Muscle layer of duodenum (tissue), 2 donors: ENCODE measurements at regions not wholly inside any gene's neighbourhood (a gene's known extent, or its start where the extent isn't known, plus 50 kb on each side); places are given as distances from the start of the nearest gene placed in this dataset.

ENCODE experiments used
- H3K27ac ChIP-seq: one replicate; pipeline ENCODE4 v1.7.0; 2013; ENCODE audit warnings: mild to moderate bottlenecking, low read length
- H3K27me3 ChIP-seq: one replicate; pipeline ENCODE4 v1.7.0; 2013; ENCODE audit warnings: low read depth, mild to moderate bottlenecking, control low read depth, low read length
- H3K36me3 ChIP-seq, 2 donors: one replicate each; pipeline ENCODE4 v1.7.0; 2013; ENCODE audit warnings: low read length in 2 of 2, control low read depth in 1 of 2, mild to moderate bottlenecking in 1 of 2; ENCODE audit not compliant: insufficient read depth in 2 of 2, control insufficient read depth in 1 of 2
- H3K4me1 ChIP-seq, 2 donors: one replicate each; pipeline ENCODE4 v1.7.0; 2013; ENCODE audit warnings: low read length in 2 of 2, mild to moderate bottlenecking in 2 of 2, control low read depth in 1 of 2, moderate library complexity in 1 of 2; ENCODE audit not compliant: insufficient read depth in 2 of 2, control insufficient read depth in 1 of 2
- H3K4me3 ChIP-seq, 2 donors: one replicate each; pipeline ENCODE4 v1.7.0; 2013; ENCODE audit warnings: low read length in 2 of 2, low read depth in 1 of 2, mild to moderate bottlenecking in 1 of 2
- H3K9me3 ChIP-seq, 2 donors: one replicate each; pipeline ENCODE4 v1.7.0; 2013; ENCODE audit warnings: low read length in 2 of 2, control low read depth in 1 of 2, mild to moderate bottlenecking in 1 of 2; ENCODE audit not compliant: control insufficient read depth in 1 of 2
- donor health status: healthy.

DNA sequence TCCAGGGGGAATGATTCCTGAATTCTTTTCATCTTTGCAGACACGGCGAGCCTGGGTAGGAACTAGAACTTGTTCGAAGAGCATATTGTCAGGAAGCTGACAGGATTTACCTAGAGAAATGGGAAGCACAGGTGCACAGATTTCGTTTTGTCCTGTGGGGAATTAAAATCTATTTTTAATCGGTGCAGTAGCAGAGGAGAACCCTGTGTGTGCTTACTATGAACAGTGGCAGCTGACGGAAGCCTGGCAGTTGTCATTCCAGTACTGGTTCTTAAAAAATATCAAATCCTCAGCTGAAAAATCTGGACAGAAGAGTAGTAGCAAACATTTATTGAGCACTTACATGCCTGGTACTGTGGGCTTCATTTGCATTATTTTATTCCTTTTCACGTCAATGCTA, 609.0 kb downstream of the QKI start:
- Histone ChIP-seq H3K4me3 (no peak overlapping the region), H3K27me3 (no peaks in the 10 kb centered on the region), H3K4me1 (no peaks in the 10 kb centered on the region), H3K27ac (no peak overlapping the region), H3K36me3 (no peaks in the 10 kb centered on the region), H3K9me3 (no peaks in the 10 kb centered on the region)

DNA sequence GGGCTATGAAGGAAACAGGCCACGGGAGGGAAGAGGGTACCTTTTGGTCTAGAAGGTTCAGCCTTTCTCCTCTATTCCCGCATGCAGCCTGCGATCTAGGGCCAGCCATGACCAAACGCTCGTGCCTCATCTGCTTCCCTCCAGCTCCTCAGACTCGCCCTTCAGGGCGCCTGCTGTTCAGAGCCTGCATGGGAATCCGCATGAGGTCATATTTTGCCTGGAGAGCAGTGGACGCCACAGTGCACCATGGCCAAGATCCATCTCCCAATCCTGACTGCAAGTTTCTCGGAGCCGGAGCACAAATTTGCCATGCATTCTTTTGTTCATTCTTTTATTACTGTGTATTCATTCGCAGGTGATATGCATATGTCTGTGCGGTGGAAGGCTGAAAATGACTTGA, 608.1 kb downstream of the QKI start:
- no peak overlapping the region for H3K4me3 ChIP-seq
- H3K27me3 ChIP-seq, result no peaks in the 10 kb centered on the region
- no peak overlapping the region for H3K27ac ChIP-seq
- H3K36me3 ChIP-seq, result no peaks in the 10 kb centered on the region
- no peaks in the 10 kb centered on the region for H3K9me3 ChIP-seq
- H3K4me1 ChIP-seq, result no peaks in the 10 kb centered on the region

DNA sequence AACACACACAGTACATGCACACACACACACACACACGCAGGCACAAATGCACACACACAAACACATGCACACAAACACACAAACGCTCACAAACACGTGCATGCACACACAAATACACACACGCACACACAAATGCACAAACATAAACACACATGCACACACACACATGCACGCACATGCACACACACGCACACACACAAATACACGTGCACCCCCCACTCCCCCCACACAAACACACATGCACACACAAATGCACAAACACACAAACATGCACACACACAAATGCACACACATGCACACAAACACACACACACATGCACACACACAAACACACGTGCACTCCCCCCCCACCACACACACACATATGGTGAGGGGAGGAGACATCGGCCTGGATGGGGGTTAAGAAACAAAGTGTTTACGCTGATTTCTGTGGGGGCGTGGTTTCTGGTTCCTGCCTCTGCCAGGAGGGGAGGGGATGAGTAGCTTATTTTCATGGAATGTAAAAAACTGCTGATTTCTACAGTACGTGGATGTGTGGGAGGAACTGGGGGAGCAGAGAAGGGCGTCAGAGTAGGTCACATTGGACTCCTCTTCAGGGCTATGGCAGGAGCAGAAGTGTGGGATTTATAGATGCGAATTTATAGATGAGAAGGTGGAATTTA, 607.2 kb downstream of the QKI start:
- Histone ChIP-seq H3K9me3 (no peaks in the 10 kb centered on the region), H3K4me1 (no peaks in the 10 kb centered on the region), H3K36me3 (no peaks in the 10 kb centered on the region), H3K4me3 (no peak overlapping the region), H3K27ac (no peak overlapping the region), H3K27me3 (no peaks in the 10 kb centered on the region)

DNA sequence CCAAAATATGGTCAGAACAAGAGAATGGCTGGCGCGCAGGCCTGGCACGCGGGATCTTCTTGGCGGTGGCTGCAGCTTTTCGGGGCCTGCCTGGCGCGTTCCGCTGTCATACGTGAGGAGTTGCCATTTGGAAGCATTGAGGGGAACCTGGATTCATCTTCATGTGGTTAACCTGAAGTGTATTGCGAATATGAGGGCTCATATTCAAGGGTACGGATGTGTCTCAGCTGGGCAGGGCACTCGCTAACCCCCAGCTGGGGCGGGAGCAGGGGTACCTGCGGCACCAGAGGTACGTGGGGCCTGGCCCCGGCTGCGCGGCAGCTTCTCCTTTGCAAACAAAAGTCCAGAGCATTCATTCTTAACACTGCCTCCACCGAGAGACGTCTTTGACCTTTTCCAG, 605.6 kb downstream of the QKI start:
- no peaks in the 10 kb centered on the region for H3K36me3 ChIP-seq
- H3K4me3 ChIP-seq, result no peak overlapping the region
- H3K27ac ChIP-seq, result no peak overlapping the region
- H3K27me3 ChIP-seq, result no peaks in the 10 kb centered on the region
- H3K4me1 ChIP-seq, result no peaks in the 10 kb centered on the region
- H3K9me3 ChIP-seq, result no peaks in the 10 kb centered on the region

- Histone ChIP-seq H3K27ac (no peak overlapping the region), H3K4me3 (no peak overlapping the region), H3K4me1 (no peaks in the 10 kb centered on the region), H3K9me3 (no peaks in the 10 kb centered on the region), H3K36me3 (no peaks in the 10 kb centered on the region), H3K27me3 (no peaks in the 10 kb centered on the region)
Observed at GRCh38 chr6:164018133-164018532, 603.6 kb downstream of the QKI start.

GRCh38 chr6:164016056-164016455, 601.5 kb downstream of the QKI start:
- no peaks in the 10 kb centered on the region for H3K9me3 ChIP-seq
- H3K27me3 ChIP-seq, result no peaks in the 10 kb centered on the region

GRCh38 chr6:164015088-164015484, 600.6 kb downstream of the QKI start:
- no peaks in the 10 kb centered on the region for H3K36me3 ChIP-seq
- H3K9me3 ChIP-seq, result no peaks in the 10 kb centered on the region
- no peaks in the 10 kb centered on the region for H3K4me1 ChIP-seq
- no peak overlapping the region for H3K4me3 ChIP-seq
- H3K27me3 ChIP-seq, result no peaks in the 10 kb centered on the region
- H3K27ac ChIP-seq, result no peak overlapping the region

More at GRCh38 chr6:164016056-164016455, 601.5 kb downstream of the QKI start:
- H3K36me3 ChIP-seq, result no peaks in the 10 kb centered on the region
- H3K4me1 ChIP-seq, result no peaks in the 10 kb centered on the region
- no peak overlapping the region for H3K27ac ChIP-seq
- no peak overlapping the region for H3K4me3 ChIP-seq

- Histone ChIP-seq H3K27ac (no peak overlapping the region), H3K27me3 (no peaks in the 10 kb centered on the region), H3K36me3 (no peaks in the 10 kb centered on the region), H3K4me3 (no peak overlapping the region), H3K9me3 (no peaks in the 10 kb centered on the region), H3K4me1 (no peaks in the 10 kb centered on the region)
Observed at GRCh38 chr6:164014346-164015087, 600.0 kb downstream of the QKI start.

- no peaks in the 10 kb centered on the region for H3K36me3 ChIP-seq
- no peaks in the 10 kb centered on the region for H3K27me3 ChIP-seq
- no peak overlapping the region for H3K4me3 ChIP-seq
- no peaks in the 10 kb centered on the region for H3K4me1 ChIP-seq
- no peaks in the 10 kb centered on the region for H3K9me3 ChIP-seq
- H3K27ac ChIP-seq, result no peak overlapping the region
Observed at GRCh38 chr6:164013480-164014208, 599.1 kb downstream of the QKI start.

DNA sequence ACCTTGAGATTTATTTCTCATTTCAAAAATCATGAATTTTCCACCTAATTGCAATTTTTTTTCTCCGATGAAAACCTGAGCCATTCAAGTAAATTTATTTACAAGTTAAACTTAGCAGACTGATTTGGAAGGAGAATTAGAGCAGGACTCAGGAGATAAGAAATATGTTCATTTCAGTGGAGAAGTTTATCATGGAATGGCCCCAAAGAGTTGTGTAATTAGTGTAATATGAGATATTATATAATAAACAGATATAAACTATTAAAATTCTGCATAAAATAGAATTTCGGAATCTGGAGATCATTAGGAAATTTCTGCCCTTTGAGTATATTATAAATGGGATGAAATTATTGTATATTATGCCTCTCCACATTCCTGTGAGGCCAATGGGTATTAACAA, 596.8 kb downstream of the QKI start:
- Histone ChIP-seq H3K36me3 (no peaks in the 10 kb centered on the region), H3K9me3 (no peaks in the 10 kb centered on the region), H3K27ac (no peak overlapping the region), H3K4me1 (no peaks in the 10 kb centered on the region), H3K27me3 (no peaks in the 10 kb centered on the region), H3K4me3 (no peak overlapping the region)

GRCh38 chr6:164010441-164011103, 596.1 kb downstream of the QKI start:
- Histone ChIP-seq H3K4me1 (no peaks in the 10 kb centered on the region), H3K27me3 (no peaks in the 10 kb centered on the region), H3K27ac (no peak overlapping the region), H3K36me3 (no peaks in the 10 kb centered on the region), H3K9me3 (no peaks in the 10 kb centered on the region), H3K4me3 (no peak overlapping the region)
